ENCODE measurements at regions not wholly inside any gene's neighbourhood (a gene's known extent, or its start where the extent isn't known, plus 50 kb on each side); places are given as distances from the start of the nearest gene placed in this dataset.

- FAIRE-seq (no peak), DNase-seq (ENCODE audit: low read depth, low spot score) (no peak)
- no peak overlapping the region for H3K27ac ChIP-seq (ENCODE audit: insufficient read depth, low read depth, low read length)
- H2AFZ ChIP-seq (ENCODE audit: low read depth, low read length) = no peak overlapping the region
- H3K79me2 ChIP-seq (ENCODE audit: control insufficient read depth, insufficient read depth, low read length) = no peaks in the 10 kb centered on the region
- no peaks in the 10 kb centered on the region for H3K9me1 ChIP-seq (replicated peaks; ENCODE audit: control insufficient read depth, extremely low read depth, insufficient read depth, low read length)
- H3K9me3 ChIP-seq (replicated peaks; ENCODE audit: control insufficient read depth, insufficient read depth, low read length) = no peaks in the 10 kb centered on the region
- H3K4me3 ChIP-seq (replicated peaks in 1 of 3; ENCODE audit: insufficient read depth in 1 of 3, low read depth in 1 of 3, low read length in 3 of 3) = no peak overlapping the region
- no peaks in the 10 kb centered on the region for H3K27me3 ChIP-seq (ENCODE audit: control insufficient read depth in 2 of 2, insufficient read depth in 2 of 2, low read length in 2 of 2)
- no peak overlapping the region for H3K4me2 ChIP-seq (ENCODE audit: insufficient read depth, low read length)
- BruUV-seq (replicated peaks) = no TSS peak
- dilution Hi-C loops (cut with MboI; ENCODE audit: extremely low pct_ligation_motif_present, low sequenced_read_pairs) (no loop called here), intact Hi-C loops (cut with micrococcal nuclease) (no loop called here)
- H4K20me1 ChIP-seq (replicated peaks; ENCODE audit: control insufficient read depth, extremely low read depth, insufficient read depth, low read length) = no peaks in the 10 kb centered on the region
- ChIA-PET CTCF (no interaction called here), POLR2A (no interaction called here)
- no peaks in the 10 kb centered on the region for H3K4me1 ChIP-seq (ENCODE audit: control insufficient read depth, extremely low read depth, insufficient read depth, low read length)
- TF ChIP-seq EZH2 (IDR thresholded peaks at IDR 0.05; ENCODE audit: borderline replicate concordance, low read depth, low read length, severe bottlenecking) (no peak), MYC (IDR thresholded peaks at IDR 0.05; ENCODE audit: low read depth, low read length) (no peak), MAX (IDR thresholded peaks at IDR 0.05; ENCODE audit: insufficient read depth, insufficient read length) (no peak), JUN (IDR thresholded peaks at IDR 0.05; ENCODE audit: borderline replicate concordance, insufficient read depth, insufficient read length, low read depth) (no peak), CTCF (IDR thresholded peaks at IDR 0.05; ENCODE audit: extremely low read depth in 1 of 2, insufficient read depth in 1 of 2, low read depth in 1 of 2, low read length in 2 of 2) (no peak), FOS (IDR thresholded peaks at IDR 0.05; ENCODE audit: borderline replicate concordance, insufficient read depth, low read length) (no peak), POLR2AphosphoS5 (IDR thresholded peaks at IDR 0.05; ENCODE audit: insufficient read depth, low read depth, low read length) (no peak), POLR2A (IDR thresholded peaks at IDR 0.05; ENCODE audit: low read depth, low read length) (no peak), GATA2 (IDR thresholded peaks at IDR 0.05; ENCODE audit: insufficient read depth, insufficient read length, low read depth, low read length) (no peak)
- no peaks in the 10 kb centered on the region for H3K36me3 ChIP-seq (ENCODE audit: control insufficient read depth in 2 of 2, extremely low read depth in 1 of 2, insufficient read depth in 2 of 2, low read length in 2 of 2)
- no peak overlapping the region for H3K9ac ChIP-seq (replicated peaks; ENCODE audit: extremely low read depth, insufficient read depth, low read length)
Observed at GRCh38 chr9:106291786-106292185, 571.2 kb upstream of the ZNF462 start.
